Skin of body (tissue), 1 donor: ENCODE measurements at regions not wholly inside any gene's neighbourhood (a gene's known extent, or its start where the extent isn't known, plus 50 kb on each side); places are given as distances from the start of the nearest gene placed in this dataset.
"Not testable (repeated sequence)": the region's sequence is repeated elsewhere in the genome, so short reads cannot be mapped to it uniquely, and the experiment has no call there.

Experiments
- DNase-seq: peaks from one replicate; lab custom pipeline; 2025; lab: John Stamatoyannopoulos, UW

DNA sequence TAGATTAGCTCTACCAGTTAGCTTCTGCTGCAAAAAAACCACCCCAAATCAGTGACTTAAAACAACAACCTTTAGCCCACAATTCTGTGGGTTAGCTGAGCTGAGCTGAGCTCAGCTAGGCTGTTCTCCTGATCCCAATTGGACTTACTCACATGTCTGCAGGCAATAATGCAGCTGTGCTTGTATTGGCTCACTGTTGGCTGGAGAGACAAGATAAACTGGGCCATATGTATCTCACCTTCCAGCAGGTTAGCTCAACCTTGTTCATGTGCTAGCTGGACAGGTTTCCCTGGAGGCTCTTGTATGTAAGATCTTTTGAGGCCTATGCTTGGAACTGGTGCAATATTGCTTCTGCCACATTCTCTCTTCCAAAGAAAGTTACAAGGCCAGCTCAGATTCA, 261.5 kb upstream of the ADGRL3 start:
- DNase-seq: no peak

DNA sequence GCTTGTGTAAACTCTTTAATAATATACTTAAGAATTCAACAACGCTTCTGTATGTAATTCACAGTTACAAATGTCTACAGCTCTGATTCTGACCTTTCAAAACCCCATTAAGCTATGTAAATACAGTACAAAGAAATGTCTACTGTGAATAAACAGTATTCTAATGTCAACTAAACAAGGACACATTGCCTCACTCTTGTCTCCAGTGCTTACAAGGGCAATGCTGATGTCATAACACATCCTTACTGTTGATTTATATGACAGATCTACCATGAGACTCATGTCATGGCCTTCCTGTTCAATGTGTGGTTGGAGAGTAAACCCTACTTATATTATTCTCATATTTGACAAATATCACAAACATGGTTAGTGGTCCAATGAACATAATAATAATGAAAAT, 256.1 kb upstream of the ADGRL3 start:
- DNase-seq: no peak

DNA sequence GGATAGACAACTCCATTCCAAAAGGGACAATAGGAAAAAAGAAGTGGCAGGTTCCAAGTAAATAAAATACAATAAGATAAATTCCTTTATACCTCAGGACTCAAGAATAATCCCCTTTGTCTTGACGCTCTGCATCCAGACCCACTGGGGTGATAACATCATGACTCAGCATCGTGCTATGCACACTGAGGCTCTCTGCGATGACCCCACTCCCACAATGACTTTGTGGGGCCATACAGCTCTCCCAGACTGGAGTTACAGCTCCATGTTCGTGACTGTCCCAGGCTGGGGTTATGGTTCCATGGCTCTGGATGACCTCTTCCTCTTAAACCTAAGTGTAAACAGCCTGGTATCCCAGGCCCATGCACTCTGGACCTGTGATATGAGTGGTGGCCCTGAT, 254.5 kb upstream of the ADGRL3 start:
- no peak for DNase-seq

DNA sequence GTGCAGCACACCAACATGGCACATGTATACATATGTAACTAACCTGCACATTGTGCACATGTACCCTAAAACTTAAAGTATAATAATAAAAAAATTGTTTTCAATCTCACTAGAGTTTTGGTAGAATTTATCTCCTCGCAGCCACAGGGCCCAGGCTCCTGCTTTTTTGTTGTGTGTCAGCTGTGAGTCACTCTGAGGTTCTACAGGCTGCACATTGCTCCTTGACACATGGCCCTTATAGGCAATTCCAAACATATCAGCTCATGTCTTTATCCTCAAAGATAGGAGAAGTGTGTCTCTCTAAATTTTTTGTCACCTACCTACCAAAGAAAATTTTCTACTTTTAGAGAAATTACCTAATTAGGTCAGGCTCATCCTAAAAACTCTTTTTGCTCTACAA, 252.1 kb upstream of the ADGRL3 start:
- DNase-seq: no peak

DNA sequence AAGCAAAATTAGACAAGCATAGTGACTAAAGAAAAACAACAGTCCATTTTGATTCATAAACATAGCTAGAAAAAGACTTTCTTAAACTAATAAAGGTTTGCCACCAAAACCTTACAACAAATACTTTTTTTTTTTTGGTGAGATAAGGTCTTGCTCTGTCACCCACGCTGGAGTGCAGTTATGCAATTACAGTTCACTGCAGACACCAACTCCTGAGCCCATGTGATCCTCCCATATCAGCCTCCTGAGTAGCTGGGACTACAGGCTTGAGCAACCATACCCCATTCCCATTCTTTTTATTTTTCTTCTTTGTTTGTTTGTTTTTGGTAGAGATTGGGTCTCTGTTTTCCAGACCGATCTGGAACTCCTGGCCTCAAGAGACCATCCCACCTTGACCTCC, 247.2 kb upstream of the ADGRL3 start:
- no peak for DNase-seq

DNA sequence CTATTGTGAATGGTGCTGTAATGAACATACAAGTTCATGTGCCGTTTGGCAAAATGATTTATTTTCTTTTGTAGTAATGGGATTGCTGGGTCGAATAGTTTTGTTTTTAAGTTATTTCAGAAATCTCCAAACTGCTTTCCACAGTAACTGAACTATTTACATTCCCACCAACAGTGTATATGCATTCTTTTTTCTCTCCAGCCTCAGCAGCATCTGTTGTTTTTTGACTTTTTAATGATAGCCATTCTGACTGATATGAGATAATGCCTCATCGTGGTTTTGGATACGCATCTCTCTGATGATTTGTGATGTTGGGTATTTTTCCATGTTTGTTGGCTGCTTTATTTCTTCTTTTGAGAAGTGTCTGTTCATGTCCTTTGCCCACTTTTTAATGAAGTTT, 246.3 kb upstream of the ADGRL3 start:
- no peak for DNase-seq

DNA sequence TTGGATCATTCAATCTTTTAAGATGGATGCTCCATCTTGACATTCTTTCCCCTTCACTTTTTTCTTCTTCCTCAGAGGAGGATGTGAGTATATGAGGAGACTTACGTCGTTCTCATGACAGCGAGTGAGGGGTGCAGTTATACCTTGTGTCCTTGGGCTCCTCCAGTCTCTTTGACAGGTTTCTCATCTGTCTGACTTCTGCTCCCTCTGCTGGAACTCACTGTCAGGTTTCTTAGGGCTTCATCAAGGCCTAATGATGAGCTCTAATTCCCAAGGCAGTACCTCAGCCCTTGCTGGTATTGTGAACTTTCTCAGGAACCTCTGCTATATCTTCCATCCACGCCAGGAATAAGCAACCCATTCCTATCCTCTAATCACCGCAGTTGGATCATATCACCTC, 237.8 kb upstream of the ADGRL3 start:
- no peak for DNase-seq

DNA sequence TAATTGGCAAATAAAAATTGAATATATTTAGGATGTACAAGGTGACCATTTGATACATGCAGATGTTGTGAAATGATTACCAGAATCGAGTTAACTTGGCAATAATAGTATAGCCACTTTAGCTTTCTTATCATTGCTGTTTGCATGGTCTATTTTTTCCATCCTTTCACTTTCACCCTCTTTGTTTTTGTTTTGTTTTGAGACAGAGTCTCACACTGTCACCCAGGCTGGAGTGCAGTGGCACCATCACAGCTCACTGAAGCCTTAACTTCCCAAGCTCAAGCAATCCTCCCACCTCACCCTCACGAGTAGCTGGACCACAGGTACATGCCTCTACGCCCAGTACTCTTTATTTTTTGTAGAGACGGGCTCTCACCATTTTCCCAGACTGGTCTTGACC, 218.6 kb upstream of the ADGRL3 start:
- no peak for DNase-seq

DNA sequence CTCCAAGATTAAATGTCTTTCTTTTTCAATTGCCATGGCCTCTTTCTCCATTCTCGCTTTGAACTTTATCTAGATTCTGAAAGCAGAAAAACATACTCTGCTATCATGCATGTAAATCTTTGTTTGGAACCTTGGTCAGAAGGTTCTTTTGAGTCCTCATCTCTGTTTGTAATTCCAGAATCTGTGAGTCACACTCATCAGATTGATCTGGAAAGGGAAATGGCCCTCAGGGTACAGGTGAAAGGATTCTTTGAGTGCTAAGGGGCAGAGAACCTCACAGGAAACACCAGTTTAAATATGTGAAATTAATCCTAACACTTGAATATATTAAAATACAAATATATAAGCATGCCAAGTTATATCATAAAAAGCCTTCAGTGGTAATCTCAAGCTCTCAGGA, 211.0 kb upstream of the ADGRL3 start:
- DNase-seq: no peak

DNA sequence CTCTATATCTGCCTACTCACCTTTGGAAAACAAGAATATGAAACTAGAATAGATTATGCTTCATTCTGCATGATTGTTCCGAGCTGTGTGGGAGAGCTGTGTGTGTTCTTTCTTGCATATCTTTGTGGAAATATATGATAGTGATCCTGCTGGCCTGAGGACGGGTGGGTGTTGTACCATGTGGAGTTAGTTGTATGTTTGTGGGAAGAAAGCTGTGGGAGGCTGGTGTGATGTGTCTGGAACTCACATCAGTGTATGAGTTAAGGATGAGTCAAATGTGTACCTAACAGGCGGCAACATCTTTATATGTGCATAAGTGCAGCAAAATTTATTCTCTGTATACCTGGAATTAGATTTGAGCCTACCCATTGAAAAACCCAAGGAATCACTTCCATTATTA, 208.1 kb upstream of the ADGRL3 start:
- no peak for DNase-seq

DNA sequence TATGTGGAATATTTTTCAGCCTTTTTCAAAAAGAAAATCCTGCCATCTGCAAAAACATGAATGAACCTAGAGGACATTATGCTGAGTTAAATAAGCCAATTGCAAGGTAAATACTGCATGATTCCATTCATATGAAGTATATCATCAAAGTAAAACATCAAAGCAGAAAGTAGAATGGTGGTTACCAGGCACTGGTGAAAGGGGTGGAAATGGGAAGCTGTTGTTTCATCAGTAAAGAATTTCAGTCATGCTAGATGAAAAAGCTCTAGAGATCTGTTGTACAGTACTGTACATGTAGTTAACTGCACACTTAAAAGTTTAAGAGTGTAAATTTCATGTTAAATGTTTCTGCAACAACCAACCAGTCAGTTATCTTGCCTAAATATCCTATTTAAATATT, 196.8 kb upstream of the ADGRL3 start:
- DNase-seq: no peak

DNA sequence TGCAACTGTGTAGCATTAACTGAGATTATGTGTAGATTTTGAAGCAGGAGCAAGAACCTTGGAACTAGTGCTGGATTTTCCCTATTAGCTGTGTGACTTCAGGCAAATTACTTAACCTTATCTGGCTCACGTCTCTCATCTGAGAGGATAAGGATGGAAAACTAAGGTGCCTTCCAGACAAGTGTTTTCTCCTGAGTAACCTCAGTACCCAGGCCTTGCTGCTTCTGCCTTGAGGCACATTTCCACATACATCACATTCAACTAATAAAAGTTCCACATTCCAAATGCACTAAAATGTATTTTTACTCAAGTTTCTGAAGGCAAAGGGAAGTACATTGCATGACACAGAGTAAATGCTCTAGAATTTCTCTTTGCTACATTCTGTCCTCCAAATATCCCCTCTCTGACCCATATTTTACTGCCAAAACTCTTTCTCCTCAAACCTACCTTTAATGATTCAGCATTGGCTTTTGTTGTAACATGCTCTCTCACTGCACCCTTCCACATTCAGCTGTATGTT, 195.4 kb upstream of the ADGRL3 start:
- no peak for DNase-seq

DNA sequence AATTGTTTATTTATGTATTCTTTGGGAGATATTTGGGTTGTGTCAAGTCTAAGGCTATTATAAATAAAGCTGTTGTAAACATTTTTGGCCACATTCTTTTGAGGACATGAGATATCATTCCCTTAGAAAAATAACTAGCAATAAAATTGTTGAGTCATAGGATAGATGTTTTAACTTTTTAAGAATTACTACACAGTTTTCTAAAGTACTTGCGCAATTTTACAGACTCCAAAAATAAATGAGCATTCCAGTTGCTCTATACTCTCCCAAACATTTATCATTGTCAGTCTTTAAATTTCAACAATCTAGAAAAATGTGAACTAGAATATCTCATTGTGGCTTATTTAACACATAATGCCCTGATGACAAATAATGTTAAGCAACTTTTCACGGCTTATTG, 189.1 kb upstream of the ADGRL3 start:
- no peak for DNase-seq

DNA sequence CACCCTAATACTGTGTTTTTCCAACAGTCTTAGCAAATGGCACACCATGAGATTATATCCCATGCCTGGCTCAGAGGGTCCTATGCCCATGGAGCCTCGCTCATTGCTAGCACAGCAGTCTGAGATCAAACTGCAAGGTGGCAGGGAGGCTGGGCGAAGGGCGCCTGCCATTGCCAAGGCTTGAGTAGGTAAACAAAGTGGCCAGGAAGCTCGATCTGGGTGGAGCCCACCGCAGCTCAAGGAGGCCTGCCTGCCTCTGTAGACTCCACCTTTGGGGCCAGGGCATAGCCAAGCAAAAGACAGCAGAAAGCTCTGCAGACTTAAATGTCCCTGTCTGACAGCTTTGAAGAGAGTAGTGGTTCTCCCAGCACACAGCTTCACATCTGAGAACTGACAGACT, 188.2 kb upstream of the ADGRL3 start:
- not testable (repeated sequence) for DNase-seq

DNA sequence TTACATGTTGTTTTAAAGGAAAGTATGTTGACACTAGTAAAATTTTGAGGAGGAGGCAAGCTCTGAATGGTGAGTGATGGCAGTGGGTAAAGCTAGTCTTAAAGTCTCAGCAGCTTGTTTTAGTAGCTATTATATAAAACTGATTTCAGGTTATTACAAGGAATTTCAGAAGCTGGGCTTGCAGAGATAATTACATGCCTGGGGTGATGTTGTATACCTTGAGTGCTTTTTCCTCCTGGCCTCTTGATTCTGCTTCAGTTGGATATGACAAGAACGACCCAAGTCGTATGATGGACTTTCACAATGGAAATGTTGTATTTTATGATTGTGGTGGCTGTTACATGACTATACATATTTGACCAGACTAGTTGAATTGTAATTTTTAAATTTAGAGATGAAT, 175.5 kb upstream of the ADGRL3 start:
- no peak for DNase-seq

DNA sequence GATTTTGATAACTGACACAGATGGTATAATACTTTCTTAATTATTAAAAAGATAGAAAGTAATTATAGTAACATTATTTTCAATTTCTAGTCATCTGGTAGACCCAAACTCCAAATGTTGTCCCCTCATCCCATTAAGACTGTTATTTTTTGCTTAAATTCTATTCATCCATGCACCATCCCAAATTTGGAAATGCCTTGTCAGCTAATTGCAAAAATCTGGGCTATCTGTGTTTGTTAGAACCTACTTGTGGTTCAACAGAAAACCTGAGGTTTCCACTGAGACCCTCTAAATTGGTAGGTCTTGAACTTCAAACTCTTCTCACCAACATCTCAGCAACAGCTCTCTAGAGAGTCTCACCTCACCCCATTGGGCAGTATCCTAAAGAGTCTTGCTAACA, 172.2 kb upstream of the ADGRL3 start:
- no peak for DNase-seq

DNA sequence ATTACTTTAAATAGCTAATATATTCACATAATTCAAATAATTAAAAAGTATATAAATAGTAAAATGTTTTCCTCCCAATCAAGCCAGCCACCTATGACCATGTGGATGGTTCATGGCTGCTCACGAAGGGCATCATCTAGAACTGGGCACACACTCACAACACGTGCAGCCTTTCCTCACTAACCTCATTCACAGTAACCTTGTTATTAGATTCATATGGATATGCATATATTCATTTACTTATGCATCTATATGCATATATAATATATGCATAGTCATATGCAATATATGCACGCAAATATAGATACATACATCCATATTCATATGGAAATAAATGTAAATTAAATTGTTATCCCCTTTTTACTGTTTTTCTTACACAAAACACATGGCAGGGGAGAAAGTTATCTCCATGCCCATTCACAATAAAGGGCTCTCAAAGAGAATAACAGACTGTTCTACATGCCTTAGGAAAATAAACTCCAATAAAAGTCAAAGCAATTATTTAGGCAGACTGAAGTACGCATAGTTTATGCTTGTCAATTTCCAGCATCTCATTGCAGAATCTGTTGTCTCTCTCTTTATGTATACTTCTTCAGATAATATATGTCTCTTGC, 163.9 kb upstream of the ADGRL3 start:
- DNase-seq: no peak

DNA sequence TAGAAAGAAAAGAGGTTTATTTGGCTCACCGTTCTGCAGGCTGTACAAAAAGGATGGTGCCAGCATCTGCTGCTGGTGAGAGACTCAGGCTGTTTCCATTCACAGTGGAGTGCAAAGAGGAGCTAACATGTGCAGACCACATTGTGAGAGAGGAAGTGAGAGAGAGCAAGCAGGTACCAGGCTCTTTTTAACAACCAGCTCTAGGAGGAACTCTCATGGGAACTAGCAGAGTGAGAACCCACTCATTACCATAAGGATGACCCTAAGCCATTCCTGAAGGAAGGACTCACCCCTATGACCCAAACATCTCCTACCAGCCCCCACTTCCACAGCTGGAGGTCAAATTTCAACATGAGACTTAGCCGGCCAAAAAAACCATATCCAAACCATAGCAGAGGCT, 158.6 kb upstream of the ADGRL3 start:
- no peak for DNase-seq

DNA sequence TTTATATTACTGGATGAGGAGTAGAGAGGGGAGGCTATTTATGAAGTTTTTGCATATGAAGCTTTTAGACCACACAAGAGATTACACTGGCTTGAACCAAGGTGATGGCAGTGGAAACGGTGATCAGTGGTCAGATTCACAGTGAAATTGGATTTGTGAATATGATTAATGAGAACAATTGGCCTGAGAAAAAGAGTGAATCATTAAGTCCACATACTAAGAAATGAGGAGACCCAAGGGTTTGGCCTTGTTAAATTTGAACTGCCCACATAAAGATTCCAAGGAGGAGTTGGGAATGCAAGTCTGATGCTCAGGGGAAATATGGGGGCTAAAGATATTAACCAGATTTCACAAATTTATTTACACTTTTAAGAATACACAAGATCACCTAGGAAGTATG, 155.3 kb upstream of the ADGRL3 start:
- no peak for DNase-seq

DNA sequence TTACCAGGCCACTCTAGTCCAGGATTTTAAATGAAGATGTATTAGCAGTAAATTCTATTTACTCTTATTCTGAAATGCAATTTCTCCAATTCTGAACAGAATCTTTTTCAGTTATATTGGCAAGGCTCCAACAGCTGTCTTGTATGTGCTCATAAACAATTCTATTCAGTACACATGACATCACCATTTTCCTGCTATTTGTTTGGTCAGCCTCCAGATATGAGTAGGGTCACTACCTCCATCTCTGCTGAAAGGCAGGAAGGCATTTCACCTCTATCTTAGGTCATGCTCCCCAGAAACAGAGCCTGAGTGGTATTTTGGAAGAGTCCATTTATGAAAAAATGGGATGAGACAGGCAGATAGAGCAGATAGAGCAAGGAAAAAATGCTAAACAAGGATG, 151.1 kb upstream of the ADGRL3 start:
- no peak for DNase-seq

DNA sequence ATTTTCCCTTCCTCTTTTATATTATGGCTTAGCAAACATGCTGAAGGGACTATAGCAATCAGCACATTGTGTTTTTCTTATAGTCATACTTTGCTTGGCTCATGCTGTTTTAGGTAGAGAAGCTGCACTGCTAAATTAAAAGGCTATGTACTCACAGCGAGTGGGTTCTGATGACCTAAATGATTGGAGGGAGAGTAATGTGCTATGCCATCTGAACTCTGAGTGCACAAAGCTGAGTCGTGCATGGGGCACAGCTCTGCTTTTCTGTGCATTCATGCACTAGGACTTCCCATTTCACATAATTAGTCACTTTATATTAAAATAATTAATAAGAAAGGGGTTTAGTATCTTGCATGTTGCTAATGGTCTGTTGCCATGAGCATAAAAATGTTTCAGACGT, 132.7 kb upstream of the ADGRL3 start:
- no peak for DNase-seq

DNA sequence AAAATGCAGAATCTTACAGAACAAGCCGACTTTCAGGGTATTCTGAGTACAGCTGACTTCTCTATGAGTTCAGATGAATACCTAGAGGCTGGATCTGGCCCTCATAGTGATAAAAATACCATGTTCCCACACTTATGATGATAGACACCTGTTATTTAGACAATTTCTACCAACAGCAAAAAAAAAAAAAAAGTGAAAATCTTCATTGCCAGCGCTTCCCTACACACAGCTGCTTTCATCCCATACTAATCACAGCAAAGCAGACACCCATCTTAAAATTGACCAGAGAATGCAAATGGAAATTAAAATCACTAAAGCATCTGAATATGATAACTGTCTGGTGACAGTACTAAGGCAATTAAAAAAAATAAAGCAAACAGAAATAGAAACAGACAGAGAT, 132.1 kb upstream of the ADGRL3 start:
- DNase-seq: no peak

DNA sequence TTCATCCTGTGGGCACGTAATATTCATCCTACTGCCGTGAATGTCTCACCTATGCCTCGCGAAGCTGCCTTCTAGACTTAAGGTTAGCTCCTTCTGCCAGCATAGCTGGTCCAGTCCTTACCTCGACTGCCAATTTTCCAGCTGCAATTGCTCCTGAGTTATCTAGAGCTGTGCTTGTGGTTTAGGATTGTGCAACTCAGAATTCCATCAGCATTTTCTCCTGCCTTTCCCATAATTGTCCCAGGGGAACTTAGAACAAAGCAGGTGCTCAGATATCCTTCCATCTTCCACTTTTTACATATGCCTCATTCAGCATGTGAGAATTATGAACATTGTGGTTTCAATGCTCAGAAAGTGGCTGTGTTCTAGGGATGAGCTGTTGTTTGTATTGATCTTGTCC, 131.4 kb upstream of the ADGRL3 start:
- DNase-seq: no peak

DNA sequence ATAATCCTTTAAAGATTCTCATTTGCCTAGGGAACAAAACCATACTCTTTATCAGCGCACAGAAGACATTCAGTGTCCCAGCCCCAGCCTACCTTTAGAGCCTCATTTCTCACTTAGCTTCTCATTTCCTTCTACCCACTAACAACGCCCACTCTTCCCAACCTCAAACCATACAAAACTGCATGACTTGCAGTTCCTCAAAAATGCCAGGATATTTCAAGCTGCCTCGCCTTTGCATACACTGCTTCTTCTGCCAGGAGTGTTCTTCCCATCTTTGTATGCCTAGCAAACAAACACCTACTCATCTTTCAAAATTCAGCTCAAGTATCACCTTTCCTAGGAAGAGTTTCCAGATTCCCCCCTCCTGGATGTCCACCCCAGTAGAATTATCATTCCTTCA, 129.9 kb upstream of the ADGRL3 start:
- DNase-seq: no peak
